ENCODE measurements at regions not wholly inside any gene's neighbourhood (a gene's known extent, or its start where the extent isn't known, plus 50 kb on each side); places are given as distances from the start of the nearest gene placed in this dataset.

DNA sequence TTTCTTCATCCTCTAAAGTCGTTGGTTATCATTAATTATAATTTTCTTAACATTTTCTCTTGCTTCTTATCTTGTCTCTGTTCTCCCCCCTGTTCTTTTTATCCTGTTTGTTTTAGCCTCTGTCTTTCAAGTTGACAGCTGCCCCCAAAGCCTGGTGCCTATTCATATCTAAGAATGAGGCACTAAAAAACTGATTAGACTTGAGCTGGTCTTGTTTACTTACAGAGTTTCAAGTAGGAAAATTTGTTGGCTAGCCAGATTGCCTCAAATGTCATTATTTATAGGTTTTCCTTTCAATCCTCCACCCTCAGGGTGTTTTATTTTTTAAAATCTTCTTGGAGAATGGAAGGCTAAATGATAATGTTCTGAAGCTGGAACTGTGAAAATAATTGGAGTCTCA, 236.0 kb downstream of the UTP18 start:
- peaks cover 17% of the 10 kb centered on the region for H3K27me3 Mint-ChIP-seq
- TF ChIP-seq, protein P1, sequence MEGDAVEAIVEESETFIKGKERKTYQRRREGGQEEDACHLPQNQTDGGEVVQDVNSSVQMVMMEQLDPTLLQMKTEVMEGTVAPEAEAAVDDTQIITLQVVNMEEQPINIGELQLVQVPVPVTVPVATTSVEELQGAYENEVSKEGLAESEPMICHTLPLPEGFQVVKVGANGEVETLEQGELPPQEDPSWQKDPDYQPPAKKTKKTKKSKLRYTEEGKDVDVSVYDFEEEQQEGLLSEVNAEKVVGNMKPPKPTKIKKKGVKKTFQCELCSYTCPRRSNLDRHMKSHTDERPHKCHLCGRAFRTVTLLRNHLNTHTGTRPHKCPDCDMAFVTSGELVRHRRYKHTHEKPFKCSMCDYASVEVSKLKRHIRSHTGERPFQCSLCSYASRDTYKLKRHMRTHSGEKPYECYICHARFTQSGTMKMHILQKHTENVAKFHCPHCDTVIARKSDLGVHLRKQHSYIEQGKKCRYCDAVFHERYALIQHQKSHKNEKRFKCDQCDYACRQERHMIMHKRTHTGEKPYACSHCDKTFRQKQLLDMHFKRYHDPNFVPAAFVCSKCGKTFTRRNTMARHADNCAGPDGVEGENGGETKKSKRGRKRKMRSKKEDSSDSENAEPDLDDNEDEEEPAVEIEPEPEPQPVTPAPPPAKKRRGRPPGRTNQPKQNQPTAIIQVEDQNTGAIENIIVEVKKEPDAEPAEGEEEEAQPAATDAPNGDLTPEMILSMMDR (IDR thresholded peaks at IDR 0.05; ENCODE audit: unreplicated experiment): no peak
- peaks cover 3% of the 10 kb centered on the region for H3K9me3 Mint-ChIP-seq (ENCODE audit: low read depth)
- H3K4me1 Mint-ChIP-seq (ENCODE audit: low read depth): peaks cover 3% of the 10 kb centered on the region
- no peak overlapping the region for H3K27ac Mint-ChIP-seq
- no peak overlapping the region for H3K4me3 Mint-ChIP-seq (ENCODE audit: low read depth)
- no peaks in the 10 kb centered on the region for H3K36me3 Mint-ChIP-seq (ENCODE audit: insufficient read depth)
- DNase-seq (ENCODE audit: low spot score, unreplicated experiment): no peak

DNA sequence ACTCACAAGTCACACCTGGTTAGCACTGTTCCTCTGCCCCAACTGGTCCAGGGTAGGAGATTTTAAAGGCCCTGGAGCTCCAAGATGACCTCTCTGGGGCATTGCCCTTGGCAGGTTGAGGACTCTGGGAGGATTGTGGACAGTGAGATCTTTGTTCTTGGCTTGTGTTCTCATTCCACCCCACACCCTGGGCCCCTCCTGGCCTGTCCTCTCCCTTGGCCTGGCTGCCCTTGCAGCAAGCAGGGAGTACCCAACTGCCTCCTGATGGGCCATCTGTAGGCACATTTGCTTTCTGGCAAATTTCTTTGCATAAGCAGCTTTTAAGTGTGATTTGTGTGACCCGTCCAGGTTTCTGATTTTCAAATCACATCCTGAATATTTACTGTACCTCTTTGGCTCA, 239.6 kb downstream of the UTP18 start:
- DNase-seq (ENCODE audit: low spot score, unreplicated experiment): no peak
- H3K9me3 Mint-ChIP-seq (ENCODE audit: low read depth): no peaks in the 10 kb centered on the region
- peaks cover 27% of the 10 kb centered on the region for H3K27me3 Mint-ChIP-seq
- H3K4me3 Mint-ChIP-seq (ENCODE audit: low read depth): no peak overlapping the region
- H3K36me3 Mint-ChIP-seq (ENCODE audit: insufficient read depth): no peaks in the 10 kb centered on the region
- H3K4me1 Mint-ChIP-seq (ENCODE audit: low read depth): peaks cover 3% of the 10 kb centered on the region
- TF ChIP-seq, protein P1 (IDR thresholded peaks at IDR 0.05; ENCODE audit: unreplicated experiment): no peak
- H3K27ac Mint-ChIP-seq: no peak overlapping the region

DNA sequence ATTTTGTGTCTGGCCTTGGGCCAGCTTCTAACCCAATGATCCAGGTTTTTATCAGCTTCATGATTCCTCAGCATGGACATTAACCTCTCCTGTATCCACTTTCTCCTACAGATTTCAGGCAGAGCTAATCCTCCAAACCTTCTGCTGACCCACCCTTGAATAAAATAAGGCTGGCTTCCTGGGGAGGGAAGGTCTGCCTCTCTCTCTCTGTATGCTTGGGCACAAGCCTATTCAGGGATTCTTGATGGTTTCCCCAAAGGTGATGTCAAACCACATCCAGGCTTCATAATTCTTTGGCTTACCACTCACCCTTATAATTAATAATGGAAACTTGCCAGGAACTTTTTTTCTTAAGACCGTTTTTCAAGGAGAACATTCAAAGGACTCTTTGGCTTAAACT, 240.1 kb downstream of the UTP18 start:
- no peak overlapping the region for H3K4me3 Mint-ChIP-seq (ENCODE audit: low read depth)
- peaks cover 29% of the 10 kb centered on the region for H3K27me3 Mint-ChIP-seq
- no peaks in the 10 kb centered on the region for H3K36me3 Mint-ChIP-seq (ENCODE audit: insufficient read depth)
- H3K27ac Mint-ChIP-seq: no peak overlapping the region
- DNase-seq (ENCODE audit: low spot score, unreplicated experiment): no peak
- peaks cover 3% of the 10 kb centered on the region for H3K4me1 Mint-ChIP-seq (ENCODE audit: low read depth)
- TF ChIP-seq, protein P1 (IDR thresholded peaks at IDR 0.05; ENCODE audit: unreplicated experiment): no peak
- no peaks in the 10 kb centered on the region for H3K9me3 Mint-ChIP-seq (ENCODE audit: low read depth)

DNA sequence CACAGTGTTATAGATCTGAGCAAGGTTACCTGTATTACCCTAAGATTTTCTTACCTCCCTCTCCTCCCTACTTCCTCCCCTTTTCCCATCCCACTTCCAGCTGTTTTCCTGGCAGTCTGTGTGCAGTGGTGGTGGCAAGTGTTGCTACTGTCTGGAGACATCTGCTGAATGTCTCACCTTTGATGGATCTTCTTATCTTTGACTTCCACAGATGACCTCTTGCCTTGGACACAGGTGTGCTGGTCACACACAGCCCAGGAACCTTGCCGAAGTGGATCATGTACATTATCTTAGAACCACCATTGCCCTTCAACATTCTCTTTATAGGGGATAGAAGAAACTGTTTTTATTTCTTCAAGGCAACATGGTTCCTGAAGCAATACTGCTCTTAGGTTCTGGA, 245.1 kb downstream of the UTP18 start:
- Mint-ChIP-seq H3K27ac (no peak overlapping the region), H3K4me3 (ENCODE audit: low read depth) (no peak overlapping the region), H3K27me3 (peaks cover 22% of the 10 kb centered on the region), H3K4me1 (ENCODE audit: low read depth) (no peaks in the 10 kb centered on the region), H3K36me3 (ENCODE audit: insufficient read depth) (no peaks in the 10 kb centered on the region), H3K9me3 (ENCODE audit: low read depth) (no peaks in the 10 kb centered on the region)
- TF ChIP-seq, protein P1 (IDR thresholded peaks at IDR 0.05; ENCODE audit: unreplicated experiment): no peak
- no peak for DNase-seq (ENCODE audit: low spot score, unreplicated experiment)

GRCh38 chr17:51507444-51507843, 247.1 kb downstream of the UTP18 start:
- Mint-ChIP-seq H3K36me3 (ENCODE audit: insufficient read depth) (no peaks in the 10 kb centered on the region), H3K9me3 (ENCODE audit: low read depth) (no peaks in the 10 kb centered on the region), H3K27me3 (peaks cover 25% of the 10 kb centered on the region), H3K4me3 (ENCODE audit: low read depth) (no peak overlapping the region), H3K27ac (no peak overlapping the region), H3K4me1 (ENCODE audit: low read depth) (no peaks in the 10 kb centered on the region)
- TF ChIP-seq, protein P1 (IDR thresholded peaks at IDR 0.05; ENCODE audit: unreplicated experiment): no peak
- no peak for DNase-seq (ENCODE audit: low spot score, unreplicated experiment)
